Spleen (tissue), 3 donors: ENCODE measurements at regions not wholly inside any gene's neighbourhood (a gene's known extent, or its start where the extent isn't known, plus 50 kb on each side); places are given as distances from the start of the nearest gene placed in this dataset.

Experiments used
- POLR2A ChIP-seq, 3 donors: fragments of 450-650 bp; IDR thresholded peaks; one replicate each; pipeline ENCODE4 v1.5.1; 2017; ENCODE audit warnings: antibody characterized with exemption in 3 of 3, mild to moderate bottlenecking in 1 of 3
- POLR2AphosphoS5 ChIP-seq, 3 donors: sonication (generic); formaldehyde crosslinking; IDR thresholded peaks; one replicate each; pipeline ENCODE4 v1.5.1; 2017; ENCODE audit warnings: antibody characterized with exemption in 3 of 3

- TF ChIP-seq POLR2A (IDR thresholded peaks at IDR 0.05): no peak
- no peak for TF ChIP-seq POLR2AphosphoS5 (IDR thresholded peaks at IDR 0.05)
Measured at GRCh38 chr9:103471241-103471640, 476.1 kb downstream of the CYLC2 start.
